Stimulated activated CD4-positive, alpha-beta T cell treated with anti-CD3 and anti-CD28 coated beads, Interleukin-12 subunit alpha, Interleukin-12 subunit beta, amount 100 ng/mL, for 4 hours (primary cell): ENCODE measurements at regions not wholly inside any gene's neighbourhood (a gene's known extent, or its start where the extent isn't known, plus 50 kb on each side); places are given as distances from the start of the nearest gene placed in this dataset.
A peak's percentile ranks its signal among the peaks of the same experiment; 100 is the strongest.
"Not testable (repeated sequence)": the region's sequence is repeated elsewhere in the genome, so short reads cannot be mapped to it uniquely, and the experiment has no call there.

ENCODE experiments used
- DNase-seq: peaks from one replicate; pipeline ENCODE4 v3.0.0-alpha.2; 2020

GRCh38 chr4:18105030-18106011 lies 83.8 kb upstream of the LCORL start:
- DNase-seq = no peak

GRCh38 chr4:18103876-18104605 lies 82.5 kb upstream of the LCORL start:
- no peak for DNase-seq

GRCh38 chr4:18100657-18101056 lies 79.1 kb upstream of the LCORL start:
- DNase-seq = no peak

- not testable (repeated sequence) for DNase-seq
These were observed 68.9 kb upstream of the LCORL start for GRCh38 chr4:18090447-18090846.

GRCh38 chr4:18082236-18082635 lies 60.7 kb upstream of the LCORL start:
- no peak for DNase-seq

- DNase-seq = no peak
These were observed 60.2 kb upstream of the LCORL start for GRCh38 chr4:18081708-18082107.

GRCh38 chr4:18077808-18078207 lies 56.3 kb upstream of the LCORL start:
- DNase-seq = no peak

GRCh38 chr4:18075823-18076433 lies 54.4 kb upstream of the LCORL start:
- DNase-seq = peak; percentile 2

GRCh38 chr4:18071894-18072293 lies 50.3 kb upstream of the LCORL start:
- DNase-seq = no peak
